SK-N-SH treated with all-trans-retinoic acid at 6 μM for 48 hours (cell line): ENCODE measurements at regions not wholly inside any gene's neighbourhood (a gene's known extent, or its start where the extent isn't known, plus 50 kb on each side); places are given as distances from the start of the nearest gene placed in this dataset.

Experiments used
- ATAC-seq: fragments of 200-7000 bp; cut with Tn5 transposase; 3 replicates; pipeline ENCODE4 v1.9.1; 2020; ENCODE audit warnings: mild to moderate bottlenecking, moderate library complexity
- ARNTL ChIP-seq: fragments of 450-650 bp; formaldehyde crosslinking; IDR thresholded peaks from 2 replicates; pipeline ENCODE4 v1.5.0; 2020; ENCODE audit warnings: low read depth, mild to moderate bottlenecking, moderate library complexity, borderline replicate concordance
- BACH2 ChIP-seq: fragments of 250-450 bp; sonication (Bioruptor Pico); IDR thresholded peaks from 2 replicates; pipeline ENCODE4 v1.9.0; 2021; ENCODE audit warnings: mild to moderate bottlenecking, borderline replicate concordance
- CSDC2 ChIP-seq: fragments of 250-450 bp; sonication (Bioruptor Pico); IDR thresholded peaks from 2 replicates; pipeline ENCODE4 v1.5.0; 2020; ENCODE audit warnings: mild to moderate bottlenecking, moderate library complexity
- CSRNP3 ChIP-seq: fragments of 250-450 bp; sonication (Bioruptor Pico); IDR thresholded peaks from 2 replicates; pipeline ENCODE4 v1.5.1; 2021; ENCODE audit warnings: mild to moderate bottlenecking, moderate library complexity
- ESRRG ChIP-seq: fragments of 250-450 bp; sonication (Bioruptor Pico); IDR thresholded peaks from 2 replicates; pipeline ENCODE4 v1.6.1; 2021; ENCODE audit warnings: mild to moderate bottlenecking
- GLIS3 ChIP-seq: fragments of 250-450 bp; sonication (Bioruptor Pico); IDR thresholded peaks from 2 replicates; pipeline ENCODE4 v1.5.0; 2020; ENCODE audit warnings: mild to moderate bottlenecking, moderate library complexity
- ISL1 ChIP-seq: fragments of 250-450 bp; sonication (Bioruptor Pico); IDR thresholded peaks from 2 replicates; pipeline ENCODE4 v2.1.2; 2022; ENCODE audit warnings: mild to moderate bottlenecking, moderate library complexity
- OSR1 ChIP-seq: fragments of 250-450 bp; sonication (Bioruptor Pico); IDR thresholded peaks from 2 replicates; pipeline ENCODE4 v1.8.0; 2022; ENCODE audit warnings: moderate library complexity, mild to moderate bottlenecking, inconsistent platforms
- PATZ1 ChIP-seq: fragments of 250-450 bp; sonication (Bioruptor Pico); IDR thresholded peaks from 2 replicates; pipeline ENCODE4 v1.8.0; 2020; ENCODE audit warnings: mild to moderate bottlenecking, moderate library complexity, borderline replicate concordance
- POU6F1 ChIP-seq: fragments of 250-450 bp; sonication (Bioruptor Pico); IDR thresholded peaks from 2 replicates; pipeline ENCODE4 v1.8.0; 2021; ENCODE audit warnings: low read depth, mild to moderate bottlenecking, moderate library complexity, borderline replicate concordance
- PPARA ChIP-seq: fragments of 250-450 bp; sonication (Bioruptor Pico); IDR thresholded peaks from 2 replicates; pipeline ENCODE4 v1.5.0; 2020; ENCODE audit warnings: mild to moderate bottlenecking, borderline replicate concordance
- RARB ChIP-seq: fragments of 250-450 bp; sonication (Bioruptor Pico); IDR thresholded peaks from 2 replicates; pipeline ENCODE4 v1.8.0; 2021; ENCODE audit warnings: mild to moderate bottlenecking, moderate library complexity
- SNAI2 ChIP-seq: fragments of 250-450 bp; sonication (Bioruptor Pico); IDR thresholded peaks from 2 replicates; pipeline ENCODE4 v1.5.0; 2020; ENCODE audit warnings: mild to moderate bottlenecking, moderate library complexity
- TCF4 ChIP-seq: fragments of 250-450 bp; sonication (Bioruptor Pico); IDR thresholded peaks from 2 replicates; pipeline ENCODE4 v1.8.0; 2021; ENCODE audit warnings: mild to moderate bottlenecking, moderate library complexity, borderline replicate concordance
- TOX ChIP-seq: fragments of 250-450 bp; sonication (Bioruptor Pico); IDR thresholded peaks from 2 replicates; pipeline ENCODE4 v1.8.0; 2021; ENCODE audit warnings: mild to moderate bottlenecking, moderate library complexity, borderline replicate concordance
- TSHZ2 ChIP-seq: fragments of 250-450 bp; sonication (Bioruptor Pico); IDR thresholded peaks from 2 replicates; pipeline ENCODE4 v1.5.0; 2020; ENCODE audit warnings: mild to moderate bottlenecking, moderate library complexity
- ZC3H10 ChIP-seq: fragments of 250-450 bp; sonication (Bioruptor Pico); IDR thresholded peaks from 2 replicates; pipeline ENCODE4 v1.5.1; 2021; ENCODE audit warnings: mild to moderate bottlenecking, moderate library complexity
- ZFP3 ChIP-seq: fragments of 250-450 bp; sonication (Bioruptor Pico); IDR thresholded peaks from 2 replicates; pipeline ENCODE4 v1.5.0; 2020; ENCODE audit warnings: mild to moderate bottlenecking, moderate library complexity
- ZFP30 ChIP-seq: fragments of 450-650 bp; formaldehyde crosslinking; IDR thresholded peaks from 2 replicates; pipeline ENCODE4 v1.5.0; 2022; ENCODE audit warnings: mild to moderate bottlenecking, moderate library complexity
- ZNF565 ChIP-seq: fragments of 450-650 bp; formaldehyde crosslinking; conservative IDR thresholded peaks from 2 replicates; pipeline ENCODE4 v1.5.0; 2020; ENCODE audit warnings: low read depth, mild to moderate bottlenecking, moderate library complexity
- ZNF8 ChIP-seq: fragments of 450-650 bp; formaldehyde crosslinking; IDR thresholded peaks from 2 replicates; pipeline ENCODE4 v1.5.0; 2020; ENCODE audit warnings: mild to moderate bottlenecking, moderate library complexity
- TF ChIP-seq, protein P1 (sequence below): fragments of 250-450 bp; sonication (Bioruptor Pico); IDR thresholded peaks from 2 replicates; pipeline ENCODE4 v1.5.1; 2020; ENCODE audit warnings: low read depth, mild to moderate bottlenecking, moderate library complexity

- ATAC-seq, result no peak
- TF ChIP-seq BACH2 (CRISPR knock-in tag) (no peak), OSR1 (CRISPR knock-in tag) (no peak), ZFP3 (CRISPR knock-in tag) (no peak), ZC3H10 (CRISPR knock-in tag) (no peak), ZNF8 (no peak), PATZ1 (CRISPR knock-in tag) (no peak), CSDC2 (CRISPR knock-in tag) (no peak), GLIS3 (CRISPR knock-in tag) (no peak), SNAI2 (no peak), RARB (CRISPR knock-in tag) (no peak), TCF4 (no peak), TOX (CRISPR knock-in tag) (no peak)
- TF ChIP-seq, protein P1, sequence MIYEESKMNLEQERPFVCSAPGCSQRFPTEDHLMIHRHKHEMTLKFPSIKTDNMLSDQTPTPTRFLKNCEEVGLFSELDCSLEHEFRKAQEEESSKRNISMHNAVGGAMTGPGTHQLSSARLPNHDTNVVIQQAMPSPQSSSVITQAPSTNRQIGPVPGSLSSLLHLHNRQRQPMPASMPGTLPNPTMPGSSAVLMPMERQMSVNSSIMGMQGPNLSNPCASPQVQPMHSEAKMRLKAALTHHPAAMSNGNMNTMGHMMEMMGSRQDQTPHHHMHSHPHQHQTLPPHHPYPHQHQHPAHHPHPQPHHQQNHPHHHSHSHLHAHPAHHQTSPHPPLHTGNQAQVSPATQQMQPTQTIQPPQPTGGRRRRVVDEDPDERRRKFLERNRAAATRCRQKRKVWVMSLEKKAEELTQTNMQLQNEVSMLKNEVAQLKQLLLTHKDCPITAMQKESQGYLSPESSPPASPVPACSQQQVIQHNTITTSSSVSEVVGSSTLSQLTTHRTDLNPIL, result no peak
Observed at GRCh38 chr11:109073032-109073822, 348.8 kb upstream of the C11orf87 start.

GRCh38 chr11:109075976-109076375 is 346.0 kb upstream of the C11orf87 start:
- TF ChIP-seq ZNF565 (CRISPR knock-in tag) (no peak), PATZ1 (CRISPR knock-in tag) (no peak), ESRRG (CRISPR knock-in tag) (no peak), TCF4 (no peak), BACH2 (CRISPR knock-in tag) (no peak), RARB (CRISPR knock-in tag) (no peak), ARNTL (CRISPR knock-in tag) (no peak), OSR1 (CRISPR knock-in tag) (no peak), TSHZ2 (CRISPR knock-in tag) (no peak)
- peak; percentile 20; the same call in 1 of the 3 replicates for ATAC-seq

GRCh38 chr11:109076870-109077269 is 345.1 kb upstream of the C11orf87 start:
- peak; percentile 56 for ATAC-seq
- TF ChIP-seq ZC3H10 (CRISPR knock-in tag), result no peak
- TF ChIP-seq OSR1 (CRISPR knock-in tag), result no peak
- TF ChIP-seq POU6F1 (CRISPR knock-in tag), result no peak
- TF ChIP-seq SNAI2, result no peak
- no peak for TF ChIP-seq BACH2 (CRISPR knock-in tag)
- no peak for TF ChIP-seq ZNF8
- no peak for TF ChIP-seq PPARA (CRISPR knock-in tag)
- TF ChIP-seq TOX (CRISPR knock-in tag), result no peak
- TF ChIP-seq ISL1 (CRISPR knock-in tag), result no peak
- TF ChIP-seq CSDC2 (CRISPR knock-in tag), result no peak
- TF ChIP-seq TSHZ2 (CRISPR knock-in tag), result no peak
- no peak for TF ChIP-seq TCF4
- TF ChIP-seq ZNF565 (CRISPR knock-in tag), result no peak
- TF ChIP-seq ZFP30 (CRISPR knock-in tag), result no peak
- no peak for TF ChIP-seq GLIS3 (CRISPR knock-in tag)
- TF ChIP-seq CSRNP3 (CRISPR knock-in tag), result no peak
